Activated CD8-positive, alpha-beta memory T cell treated with anti-CD3 and anti-CD28 coated beads, Interleukin-2, amount 50 U/mL, for 1 hour (primary cell): ENCODE measurements at regions not wholly inside any gene's neighbourhood (a gene's known extent, or its start where the extent isn't known, plus 50 kb on each side); places are given as distances from the start of the nearest gene placed in this dataset.

Experiments used
- DNase-seq: peaks from one replicate; pipeline ENCODE4 v3.0.0-alpha.2; 2020; ENCODE audit errors: extremely low read depth

DNA sequence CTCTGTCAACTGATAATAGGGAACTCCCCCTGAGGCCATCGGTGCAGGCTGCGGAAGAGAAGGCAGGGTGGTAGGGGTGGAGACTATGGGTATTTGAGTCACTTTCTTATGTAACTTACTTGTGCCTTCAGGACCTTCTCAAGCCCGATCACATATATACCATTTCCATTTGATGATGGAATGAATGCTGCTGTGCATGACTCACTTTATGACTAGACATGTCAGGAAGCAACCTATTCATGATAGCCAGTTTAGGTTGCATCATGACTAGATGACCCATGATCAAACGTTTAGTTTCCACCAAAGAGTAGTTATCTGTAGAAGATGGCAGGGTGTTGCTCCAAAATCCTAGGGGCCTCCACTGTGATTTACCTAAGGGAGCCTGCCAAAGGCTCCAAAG lies 435.5 kb downstream of the DTHD1 start:
- DNase-seq = no peak

DNA sequence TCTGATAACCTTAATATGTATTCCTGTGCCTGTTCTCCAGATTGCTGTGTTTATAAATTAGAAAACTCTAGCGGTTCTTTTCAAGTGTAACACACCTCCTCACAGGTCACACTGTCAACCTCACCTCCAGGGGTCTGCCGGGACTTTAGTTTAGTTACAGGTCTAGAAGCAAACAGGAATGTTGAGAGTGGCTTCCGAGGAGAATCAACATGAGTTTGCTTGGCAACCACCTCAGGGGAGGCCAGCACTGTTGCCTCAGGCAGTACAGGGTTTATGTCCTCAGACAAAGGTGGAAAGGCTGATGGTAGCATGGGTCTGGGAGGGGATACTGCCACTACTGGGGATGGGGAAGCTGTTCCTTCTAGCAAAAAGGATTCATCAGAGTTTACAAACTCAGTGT lies 438.0 kb downstream of the DTHD1 start:
- no peak for DNase-seq

DNA sequence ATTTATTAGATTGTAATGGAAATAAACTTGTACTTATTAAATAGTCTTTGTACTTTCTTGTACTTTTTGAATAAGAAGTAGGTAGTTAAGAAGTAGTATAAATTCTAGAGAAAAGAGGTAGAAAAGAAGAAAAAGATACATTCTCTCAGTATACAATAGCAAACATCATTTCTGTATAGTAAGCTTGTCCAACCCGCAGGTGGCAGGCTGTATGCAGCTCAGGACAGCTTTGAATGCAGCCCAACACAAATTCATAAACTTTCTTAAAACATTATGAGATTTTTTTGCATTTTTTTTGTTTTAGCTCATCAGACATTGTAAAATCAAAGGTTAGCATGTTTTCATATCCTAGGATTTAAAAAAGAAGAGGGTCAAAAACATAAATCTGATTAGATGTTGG lies 441.6 kb downstream of the DTHD1 start:
- no peak for DNase-seq

DNA sequence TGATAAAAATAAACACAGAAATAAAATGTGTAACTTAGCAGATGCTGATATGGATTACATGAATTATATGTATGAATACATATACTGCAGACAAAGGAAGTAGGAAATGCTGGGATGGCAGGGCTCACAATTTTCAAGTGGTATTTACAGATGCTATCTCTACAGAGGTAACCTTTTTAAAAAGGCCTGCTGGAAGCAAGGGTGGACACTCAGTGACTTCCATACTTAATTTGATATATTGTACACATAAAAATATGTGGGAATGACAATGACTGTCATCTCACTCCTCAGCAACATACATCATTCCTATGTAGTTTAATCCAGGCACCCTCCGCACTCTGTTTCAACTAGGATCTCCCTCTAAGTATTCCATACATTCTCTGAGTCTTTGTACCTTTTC lies 452.9 kb downstream of the DTHD1 start:
- no peak for DNase-seq

DNA sequence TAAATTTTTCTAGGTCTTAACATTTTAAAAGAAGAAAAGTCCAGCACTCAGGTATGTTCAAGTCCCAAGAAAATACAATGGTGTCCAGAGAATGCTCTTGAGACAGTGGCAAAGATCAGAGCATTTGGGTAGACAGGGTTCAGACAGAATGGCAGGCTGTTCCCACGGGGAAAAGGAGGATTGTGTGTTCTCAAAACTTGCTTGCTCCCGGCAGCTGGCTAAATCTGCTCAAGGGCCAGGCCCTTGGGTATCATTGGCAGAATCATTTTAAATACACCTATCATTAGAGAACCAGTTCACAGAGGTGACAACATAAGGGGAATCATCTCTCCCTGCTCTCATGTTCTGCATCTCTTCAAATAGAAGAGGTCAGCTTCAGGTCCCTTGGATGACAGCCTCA lies 456.3 kb downstream of the DTHD1 start:
- DNase-seq = no peak

DNA sequence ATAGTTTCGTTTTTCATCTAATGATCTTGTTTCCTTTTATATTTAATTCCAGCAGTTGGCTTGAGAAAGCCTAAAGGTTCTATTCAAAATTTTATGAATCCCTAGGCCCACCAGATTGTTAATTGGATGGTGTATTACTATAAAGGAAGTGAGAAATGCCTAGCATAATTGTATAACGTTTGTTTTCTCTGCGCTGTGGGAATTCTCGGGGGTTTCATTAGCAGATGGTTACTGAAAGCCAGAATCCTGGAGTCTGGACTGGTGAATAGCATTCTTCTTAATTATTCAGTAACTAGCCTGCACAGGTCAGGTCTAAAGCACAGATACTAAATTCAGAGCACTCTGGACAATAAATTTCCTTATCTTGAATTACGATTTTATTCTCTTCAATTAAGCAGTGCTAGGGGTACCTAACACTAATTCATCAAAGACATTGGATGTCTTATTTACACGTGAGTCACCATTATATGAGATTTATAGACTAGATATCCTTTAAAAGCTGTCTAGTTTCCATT lies 459.4 kb downstream of the DTHD1 start:
- DNase-seq = no peak

DNA sequence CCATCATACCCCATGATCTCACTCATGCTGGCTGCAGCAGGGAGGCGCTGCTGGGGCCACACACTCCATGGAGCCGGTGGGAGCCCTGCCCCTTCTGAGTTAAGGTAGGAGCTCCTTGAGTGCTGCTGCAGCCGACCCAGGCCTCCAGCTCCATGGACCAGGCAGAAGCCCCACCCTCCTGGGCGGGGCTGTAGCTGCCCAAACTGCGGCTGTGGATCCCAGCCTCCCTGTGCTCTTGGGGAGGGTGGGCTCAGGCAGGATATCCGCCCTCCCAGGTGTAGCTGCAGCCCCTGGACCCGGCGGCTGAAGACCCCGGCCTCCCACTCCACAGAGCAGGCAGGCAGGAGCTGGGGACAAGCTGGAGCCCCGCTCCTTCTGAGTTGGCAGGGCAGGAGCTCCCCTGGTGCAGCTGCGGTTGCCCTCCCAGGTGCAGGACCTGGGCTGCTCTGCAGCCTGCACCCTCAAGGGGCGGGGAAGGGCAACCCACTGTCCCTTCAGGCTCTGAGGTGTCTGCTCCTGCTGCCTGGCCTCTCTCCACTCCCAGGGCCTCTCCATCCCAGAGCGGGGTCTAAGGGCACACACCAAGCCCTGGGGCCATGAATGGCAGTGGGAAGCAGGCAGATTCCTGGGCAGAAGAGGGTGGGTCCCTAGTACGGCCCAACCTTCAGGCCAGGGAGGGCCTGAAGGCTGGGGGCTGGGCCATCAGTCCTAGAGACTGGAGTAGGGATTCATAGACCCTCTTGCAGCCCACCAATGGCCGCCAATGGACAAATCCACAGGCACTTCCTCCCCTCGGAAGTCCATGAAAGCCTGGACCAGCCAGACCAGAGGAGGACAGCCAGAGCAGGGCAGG lies 466.1 kb downstream of the DTHD1 start:
- no peak for DNase-seq

DNA sequence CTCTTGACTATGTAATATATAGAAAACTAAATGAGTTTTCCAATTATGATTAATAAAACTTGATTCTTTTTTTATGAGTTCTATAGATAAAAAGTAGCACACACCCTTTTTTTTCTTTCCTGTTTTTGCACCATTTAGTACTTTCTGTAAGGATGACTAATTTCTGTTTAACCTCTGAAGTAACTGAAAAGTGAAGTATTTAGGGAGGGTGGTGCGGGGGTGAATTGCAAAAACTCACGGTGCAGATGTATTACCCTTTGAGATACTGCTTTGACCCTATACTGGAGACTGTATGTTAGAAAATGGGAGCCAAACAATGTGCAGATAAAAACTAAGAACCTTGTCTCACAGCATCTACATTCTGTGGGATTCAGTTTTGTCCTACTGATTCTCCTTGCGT lies 471.6 kb downstream of the DTHD1 start:
- no peak for DNase-seq

DNA sequence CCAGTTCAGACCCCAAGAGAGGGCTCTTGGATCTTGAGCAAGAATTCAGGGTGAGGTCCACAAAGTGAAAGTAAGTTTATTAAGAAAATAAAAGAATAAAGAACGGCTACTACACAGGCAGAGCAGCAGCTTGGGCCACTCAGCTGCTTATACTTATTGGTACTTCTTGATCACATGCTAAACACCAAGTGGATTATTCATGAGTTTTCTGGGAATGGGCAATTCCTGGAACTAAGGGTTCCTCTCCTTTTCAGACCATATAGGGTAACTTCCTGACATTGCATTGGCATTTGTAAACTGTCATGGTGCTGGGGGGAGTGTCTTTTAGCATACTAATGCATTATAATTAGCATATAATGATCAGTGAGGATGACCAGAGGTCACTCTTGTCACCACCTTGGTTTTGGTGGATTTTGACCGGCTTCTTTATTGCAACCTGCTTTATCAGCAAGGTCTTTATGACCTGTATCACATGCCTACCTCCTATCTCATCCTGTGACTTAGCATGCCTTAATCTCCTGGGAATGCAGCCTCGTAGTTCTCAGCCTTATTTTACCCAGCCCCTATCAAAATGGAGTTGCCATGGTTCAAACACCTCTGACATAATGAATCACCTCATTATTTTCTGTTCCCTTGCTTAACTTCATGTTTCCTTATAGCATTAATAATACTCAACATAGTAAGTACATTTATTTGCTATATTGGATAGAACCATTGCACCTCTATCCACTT lies 476.3 kb downstream of the DTHD1 start:
- no peak for DNase-seq

DNA sequence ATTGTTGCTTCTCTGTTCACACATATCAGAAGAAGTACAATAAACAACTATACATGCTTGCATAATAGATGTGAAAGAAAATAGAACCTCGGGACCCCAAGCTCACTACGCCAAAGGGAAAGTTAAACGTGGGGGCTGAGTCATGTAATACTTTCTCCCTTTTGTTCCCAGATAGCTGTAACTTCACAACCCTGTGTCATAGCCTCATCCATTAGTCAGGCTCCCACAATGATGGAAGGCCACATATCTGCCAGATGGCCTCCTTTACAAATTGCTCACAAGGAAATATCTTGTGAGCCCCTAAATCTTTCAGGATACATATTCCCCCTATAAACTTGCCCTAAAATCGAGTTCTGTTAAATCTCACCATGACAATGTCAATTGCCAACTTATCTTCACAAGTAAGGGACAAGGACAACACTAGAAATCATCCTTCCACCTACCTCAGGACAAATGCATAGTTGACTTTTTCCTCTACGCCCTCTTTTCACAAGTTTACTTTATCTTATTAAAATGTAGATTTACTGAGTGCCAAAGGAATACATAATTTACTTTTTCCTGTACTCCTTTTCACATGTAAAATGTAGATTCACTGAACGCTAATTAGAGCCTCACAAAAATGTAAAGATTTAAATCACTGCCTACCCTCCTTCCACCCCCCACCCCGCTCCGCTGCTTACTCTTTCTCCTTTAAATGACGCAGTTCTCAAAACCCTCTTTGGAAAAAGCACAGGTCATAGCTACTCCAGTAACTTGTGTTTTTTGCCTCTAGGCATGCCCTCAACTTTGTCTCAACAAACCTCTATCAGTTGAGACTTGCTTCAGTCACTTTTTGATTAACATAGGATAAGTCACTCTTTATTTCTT lies 477.1 kb downstream of the DTHD1 start:
- DNase-seq = no peak

DNA sequence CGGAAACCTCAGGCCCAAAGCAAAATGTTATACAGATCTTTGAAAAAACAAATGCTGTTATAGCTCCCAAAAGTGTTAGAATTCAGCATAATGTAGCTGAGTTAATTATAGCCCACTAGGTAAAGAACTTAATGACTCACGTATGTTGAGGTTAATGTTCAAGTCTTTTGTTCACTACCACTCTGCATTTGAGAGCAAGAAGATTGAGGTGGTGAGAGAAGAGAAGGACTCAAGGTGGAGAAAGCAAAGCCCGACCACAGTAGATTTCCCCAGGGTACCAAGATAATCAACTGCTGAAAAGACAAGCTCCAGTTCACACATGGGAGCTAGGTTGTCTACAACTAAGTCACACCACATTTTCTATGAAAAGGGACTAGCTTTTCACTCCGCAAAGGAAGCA lies 480.2 kb downstream of the DTHD1 start:
- DNase-seq = no peak

DNA sequence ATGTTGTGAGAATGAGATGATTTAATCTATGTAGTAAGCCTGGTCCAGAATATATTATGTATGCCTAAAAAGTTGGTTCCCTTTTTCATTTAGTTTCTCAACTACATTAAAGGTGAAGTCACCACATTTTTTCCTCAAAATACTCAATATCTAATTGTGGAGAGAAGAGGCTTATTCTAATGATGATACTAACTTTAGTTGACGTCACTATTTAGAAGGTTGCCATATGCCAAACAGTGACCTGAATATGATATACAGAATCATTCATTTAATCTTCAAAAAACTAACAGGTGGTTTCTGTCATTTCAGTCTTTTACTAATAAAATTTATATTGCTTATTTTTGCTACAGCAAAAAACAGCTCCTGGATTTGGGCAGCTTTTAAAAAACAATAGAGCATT lies 480.7 kb upstream of the NWD2 start:
- DNase-seq = no peak

DNA sequence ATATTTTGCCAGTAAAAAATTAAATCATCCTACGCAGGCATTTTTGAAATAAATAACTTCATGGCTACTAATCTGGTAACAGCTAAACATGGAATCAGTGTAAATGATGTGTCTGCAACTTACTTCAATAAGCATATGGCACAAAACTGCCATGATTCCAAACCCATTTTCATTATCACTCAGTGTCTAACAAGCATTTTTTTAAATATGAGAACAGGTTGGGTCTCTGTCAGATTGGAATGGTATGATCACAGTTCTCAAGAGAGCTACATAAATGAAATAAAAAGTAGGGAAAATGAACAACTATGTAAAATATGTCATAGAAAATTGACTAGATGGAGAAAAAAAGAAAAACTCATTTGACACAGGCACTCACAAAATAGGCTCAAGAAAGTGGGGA lies 476.9 kb upstream of the NWD2 start:
- DNase-seq = no peak

DNA sequence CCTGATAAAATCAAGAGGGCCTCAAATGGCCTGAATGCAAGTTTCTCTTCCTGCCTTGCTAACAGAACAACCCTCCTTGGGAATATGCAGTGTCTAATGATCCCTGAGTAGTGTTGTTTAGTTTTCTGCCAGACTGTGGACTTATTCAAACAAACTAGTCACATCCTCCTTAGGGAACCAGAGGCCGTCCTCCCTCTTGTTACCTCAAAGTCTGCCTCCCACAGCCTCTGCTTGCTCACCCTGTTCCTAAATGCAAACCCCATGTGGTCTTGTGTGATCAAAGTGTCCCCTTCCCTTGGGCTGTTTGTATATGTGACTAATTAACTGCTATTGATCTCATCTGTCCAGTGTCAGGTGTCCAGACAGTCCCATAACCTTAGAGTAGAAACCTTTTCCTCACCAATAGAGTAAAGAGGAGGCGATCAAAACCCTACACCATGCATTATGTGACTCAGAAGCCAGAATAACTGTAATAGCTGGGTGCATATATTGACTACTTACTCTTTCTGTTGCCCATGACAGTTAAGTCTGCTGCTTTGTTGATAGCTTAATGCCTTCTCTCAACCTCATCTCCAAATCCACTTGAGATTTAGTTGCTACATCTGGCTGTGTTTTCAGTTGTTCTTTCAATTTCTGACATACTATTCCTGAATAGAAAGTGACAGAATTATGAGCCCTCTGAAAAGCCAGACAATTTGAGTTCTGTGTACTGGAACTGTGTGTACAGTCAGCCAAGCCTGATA lies 473.0 kb upstream of the NWD2 start:
- no peak for DNase-seq

DNA sequence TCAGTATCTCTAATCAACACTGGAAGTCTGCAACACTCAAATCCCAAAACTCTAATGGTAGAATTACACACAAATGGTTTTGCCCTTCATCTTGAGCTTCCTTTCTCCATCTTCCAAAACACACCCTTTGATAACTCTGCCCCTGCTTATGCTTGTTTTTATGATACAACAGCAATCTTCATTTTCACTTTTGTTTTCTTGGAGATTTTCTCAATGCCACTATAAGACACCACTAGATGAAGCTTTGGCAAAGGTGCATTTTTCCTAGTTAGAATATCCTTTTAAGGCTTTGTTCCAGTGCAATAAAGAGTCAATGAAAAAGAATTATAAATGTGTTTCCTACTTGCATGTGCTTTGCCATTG lies 472.4 kb upstream of the NWD2 start:
- no peak for DNase-seq

DNA sequence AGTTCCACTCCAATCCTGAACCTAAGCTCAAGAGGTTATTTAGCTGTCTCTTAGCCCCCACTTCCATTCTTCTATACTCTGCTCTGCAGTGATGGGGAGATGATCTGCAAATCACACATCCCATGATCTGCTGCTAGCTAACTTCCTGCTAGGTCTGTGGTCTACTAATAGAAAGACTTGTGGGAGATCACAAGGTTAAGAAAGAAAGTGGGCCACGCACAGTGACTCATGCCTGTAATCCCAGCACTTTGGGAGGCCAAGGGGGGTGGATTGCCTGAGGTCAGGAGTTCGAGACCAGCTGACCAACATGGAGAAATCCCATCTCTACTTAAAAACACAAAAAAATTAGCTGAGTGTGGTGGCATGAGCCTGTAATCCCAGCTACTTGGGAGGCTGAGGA lies 471.1 kb upstream of the NWD2 start:
- DNase-seq = no peak

DNA sequence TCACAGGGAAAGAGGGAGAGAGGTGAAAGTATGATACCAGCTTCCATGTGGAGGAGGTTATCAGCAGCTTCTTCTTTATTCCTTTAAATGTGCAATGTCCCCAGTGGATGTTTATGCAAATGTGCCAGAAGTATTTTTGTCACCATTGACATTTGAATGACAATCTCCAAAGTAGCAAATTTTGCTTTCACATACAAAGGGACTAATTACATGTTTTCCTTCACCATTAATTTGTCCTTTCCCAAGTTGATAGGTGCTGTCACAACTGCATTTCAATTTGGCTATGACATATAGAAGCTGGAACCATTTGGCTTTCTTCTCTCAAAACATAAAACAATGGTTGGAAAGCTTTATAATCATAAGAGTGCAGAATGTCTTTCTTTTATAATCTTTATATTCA lies 469.0 kb upstream of the NWD2 start:
- DNase-seq = no peak

DNA sequence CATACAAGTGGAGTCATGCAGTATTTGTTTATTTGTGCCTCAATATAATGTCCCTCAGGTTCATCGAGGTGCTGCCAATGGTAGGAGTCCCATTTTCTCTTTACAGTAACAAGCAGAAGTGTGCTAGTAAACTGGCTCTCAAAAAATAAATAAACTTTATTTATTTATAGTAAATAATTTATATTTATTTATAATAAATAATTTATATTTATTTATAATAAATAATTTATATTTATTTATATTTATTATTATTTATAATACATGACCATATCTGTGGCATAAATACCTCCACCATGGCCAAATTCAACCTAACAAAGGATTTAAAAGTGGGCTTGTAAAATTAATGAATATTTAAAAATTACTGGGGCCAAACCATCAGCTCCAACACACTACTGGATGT lies 464.9 kb upstream of the NWD2 start:
- no peak for DNase-seq

DNA sequence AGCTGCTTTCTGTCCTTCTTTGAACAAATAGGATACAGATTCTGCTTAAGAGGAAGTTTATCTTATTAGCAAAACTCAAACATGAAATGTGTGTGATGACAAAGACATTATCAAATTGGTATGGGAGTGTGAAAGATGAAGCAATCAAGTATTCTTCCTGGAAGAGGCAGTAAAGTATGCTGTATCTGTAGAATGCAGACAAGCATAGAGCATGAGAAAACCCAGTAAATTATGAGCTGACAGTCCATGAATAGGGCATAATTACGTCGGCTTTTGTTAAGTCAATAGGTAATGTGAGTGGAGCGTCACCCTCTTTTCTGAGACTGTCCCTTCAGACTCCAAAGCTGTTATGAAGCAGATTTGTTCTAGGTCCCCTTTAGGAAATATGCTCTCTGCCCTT lies 458.6 kb upstream of the NWD2 start:
- no peak for DNase-seq

DNA sequence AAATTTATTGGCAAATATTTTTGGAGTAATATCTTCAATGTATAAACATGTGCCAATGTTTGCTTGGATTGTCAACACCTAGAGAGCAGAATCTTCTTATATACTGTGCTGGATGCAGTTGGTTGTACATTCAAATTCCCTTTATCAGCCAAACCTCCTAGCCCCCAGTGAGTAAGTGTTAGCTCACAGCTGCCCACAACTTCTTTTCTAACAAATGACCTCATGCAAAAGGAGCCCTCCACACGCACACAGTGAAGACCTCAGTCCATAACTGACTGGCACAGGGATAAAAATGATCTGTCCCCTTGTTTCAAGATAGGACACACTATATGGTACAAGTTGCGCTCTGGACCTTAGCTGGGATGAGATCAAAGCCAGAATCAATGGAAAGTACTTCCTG lies 458.0 kb upstream of the NWD2 start:
- no peak for DNase-seq

DNA sequence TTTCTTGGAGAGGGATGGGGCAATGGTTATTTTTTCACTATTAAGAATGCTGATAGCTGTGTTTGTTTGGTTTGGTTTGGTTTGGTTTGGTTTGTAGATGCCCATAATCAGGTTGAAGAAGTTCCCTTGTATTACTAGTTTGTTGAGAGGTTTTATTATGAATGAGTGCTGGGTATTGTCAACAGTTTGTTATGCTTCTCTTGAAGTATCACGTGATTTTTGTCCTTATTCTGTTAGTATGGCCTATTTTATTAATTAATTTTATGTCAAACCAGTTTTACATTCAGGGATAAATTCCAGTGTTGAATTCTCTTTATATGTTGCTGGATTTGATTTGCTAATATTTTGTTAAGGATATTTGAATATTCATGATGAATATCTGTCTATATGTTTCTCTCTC lies 449.8 kb upstream of the NWD2 start:
- no peak for DNase-seq

DNA sequence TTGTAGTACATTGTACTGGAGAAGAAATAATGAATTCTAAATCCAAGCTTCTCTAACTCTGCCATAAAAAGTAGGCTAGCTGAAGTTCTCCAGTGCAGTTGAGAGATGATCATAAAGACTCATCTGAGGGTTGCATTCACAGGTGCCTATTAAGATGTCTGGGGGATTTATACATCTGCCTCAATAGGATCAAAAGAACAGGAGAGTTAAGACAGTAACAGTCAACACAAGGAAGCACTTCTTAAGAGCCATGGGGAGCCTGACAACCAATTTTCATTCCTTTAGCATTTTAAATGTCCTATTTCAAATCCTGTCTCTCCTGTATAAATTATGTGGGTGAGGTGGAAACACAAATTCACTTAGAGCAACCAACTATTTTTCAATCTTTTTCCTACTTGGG lies 432.4 kb upstream of the NWD2 start:
- no peak for DNase-seq
